ENCODE measurements at regions not wholly inside any gene's neighbourhood (a gene's known extent, or its start where the extent isn't known, plus 50 kb on each side); places are given as distances from the start of the nearest gene placed in this dataset.

- Histone ChIP-seq H3K27me3 (ENCODE audit: control insufficient read depth, insufficient read depth, low read length) (no peaks in the 10 kb centered on the region), H3K4me3 (ENCODE audit: low read depth, low read length) (no peak overlapping the region), H3K36me3 (ENCODE audit: control insufficient read depth, insufficient read depth, low read length) (no peaks in the 10 kb centered on the region)
- TF ChIP-seq CTCF (IDR thresholded peaks at IDR 0.05; ENCODE audit: insufficient read depth, low read length, severe bottlenecking): no peak
- DNase-seq (ENCODE audit: low read depth) (no peak), FAIRE-seq (no peak)
These were observed 379.1 kb upstream of the TEX13C start for GRCh38 chrX:124940531-124940930.

GRCh38 chrX:124954402-124954801 lies 365.3 kb upstream of the TEX13C start:
- Histone ChIP-seq H3K36me3 (ENCODE audit: control insufficient read depth, insufficient read depth, low read length) (no peaks in the 10 kb centered on the region), H3K27me3 (ENCODE audit: control insufficient read depth, insufficient read depth, low read length) (no peaks in the 10 kb centered on the region), H3K4me3 (ENCODE audit: low read depth, low read length) (no peak overlapping the region)
- no peak for TF ChIP-seq CTCF (IDR thresholded peaks at IDR 0.05; ENCODE audit: insufficient read depth, low read length, severe bottlenecking)
- FAIRE-seq (no peak), DNase-seq (ENCODE audit: low read depth) (no peak)

GRCh38 chrX:124960454-124960853 lies 359.2 kb upstream of the TEX13C start:
- TF ChIP-seq CTCF (IDR thresholded peaks at IDR 0.05; ENCODE audit: insufficient read depth, low read length, severe bottlenecking): no peak
- DNase-seq (ENCODE audit: low read depth) (no peak), FAIRE-seq (no peak)
- Histone ChIP-seq H3K36me3 (ENCODE audit: control insufficient read depth, insufficient read depth, low read length) (no peaks in the 10 kb centered on the region), H3K27me3 (ENCODE audit: control insufficient read depth, insufficient read depth, low read length) (no peaks in the 10 kb centered on the region), H3K4me3 (ENCODE audit: low read depth, low read length) (no peak overlapping the region)

- Histone ChIP-seq H3K27me3 (ENCODE audit: control insufficient read depth, insufficient read depth, low read length) (no peaks in the 10 kb centered on the region), H3K36me3 (ENCODE audit: control insufficient read depth, insufficient read depth, low read length) (no peaks in the 10 kb centered on the region), H3K4me3 (ENCODE audit: low read depth, low read length) (no peak within 1 kb of the TSS)
- no peak for DNase-seq (ENCODE audit: low read depth)
- FAIRE-seq: no peak
- TF ChIP-seq CTCF (IDR thresholded peaks at IDR 0.05; ENCODE audit: insufficient read depth, low read length, severe bottlenecking): no peak
These were observed 356.0 kb upstream of the TEX13C start, which contains the start of gene TENM1 for GRCh38 chrX:124963717-124964116. TSS of gene TENM1 (minus strand) at chrX:124963817.

GRCh38 chrX:124975456-124975855 lies 344.2 kb upstream of the TEX13C start:
- FAIRE-seq (no peak), DNase-seq (ENCODE audit: low read depth) (no peak)
- Histone ChIP-seq H3K36me3 (ENCODE audit: control insufficient read depth, insufficient read depth, low read length) (no peaks in the 10 kb centered on the region), H3K27me3 (ENCODE audit: control insufficient read depth, insufficient read depth, low read length) (no peaks in the 10 kb centered on the region), H3K4me3 (ENCODE audit: low read depth, low read length) (no peak overlapping the region)
- TF ChIP-seq CTCF (IDR thresholded peaks at IDR 0.05; ENCODE audit: insufficient read depth, low read length, severe bottlenecking): no peak

- FAIRE-seq (no peak), DNase-seq (ENCODE audit: low read depth) (no peak)
- H3K36me3 ChIP-seq (ENCODE audit: control insufficient read depth, insufficient read depth, low read length): no peaks in the 10 kb centered on the region
- H3K27me3 ChIP-seq (ENCODE audit: control insufficient read depth, insufficient read depth, low read length): no peaks in the 10 kb centered on the region
- no peak for TF ChIP-seq CTCF (IDR thresholded peaks at IDR 0.05; ENCODE audit: insufficient read depth, low read length, severe bottlenecking)
- no peak overlapping the region for H3K4me3 ChIP-seq (ENCODE audit: low read depth, low read length)
These were observed 338.3 kb upstream of the TEX13C start for GRCh38 chrX:124981420-124981819.

Measured in bronchial epithelial cell (primary cell).